HCT116 (cell line): ENCODE measurements at regions not wholly inside any gene's neighbourhood (a gene's known extent, or its start where the extent isn't known, plus 50 kb on each side); places are given as distances from the start of the nearest gene placed in this dataset.

Source experiments
- ATAC-seq: fragments of 200-7000 bp; cut with Tn5 transposase; 2 replicates; pipeline ENCODE4 v1.9.1; 2020; ENCODE audit warnings: mild to moderate bottlenecking, moderate library complexity
- BruUV-seq: library from RNA; stranded (reverse); fragments of 400-500 nt; replicated peaks from 2 replicates; lab custom pipeline; 2021; lab: Mats Ljungman, UMichigan
- CTCF ChIA-PET: fragments of 300-600 bp; sonication (Branson Sonifier 250); formaldehyde crosslinking; loops from one replicate; lab custom pipeline; 2021; ENCODE audit warnings: antibody characterized with exemption; lab: Charles Lee
- POLR2A ChIA-PET: fragments of 300-600, 350-600 bp; sonication (Branson Sonifier 250); formaldehyde crosslinking; loops from one replicate; lab custom pipeline; 2021; ENCODE audit warnings: antibody characterized with exemption; lab: Charles Lee
- RAD21 ChIA-PET, 2 experiments: fragments of 300-600 bp; sonication (Branson Sonifier 250); formaldehyde crosslinking; loops; one replicate each; lab custom pipeline; 2023; ENCODE audit warnings: low total read pairs in 2 of 2; ENCODE audit not compliant: uncharacterized antibody in 2 of 2, unreplicated experiment in 2 of 2, low non-redundant PET in 1 of 2; lab: Charles Lee
- DNase-seq: peaks from one replicate; pipeline ENCODE4 v3.0.0-alpha.2; 2010; ENCODE audit warnings: low read depth, low spot score
- H2AFZ ChIP-seq: fragments of 200-600 bp; shearing (Covaris generic), sonication (generic); 2 replicates; pipeline ENCODE4 v1.6.1; 2017; ENCODE audit warnings: low read depth, mixed run types, mixed read lengths, antibody characterized with exemption, low read length; ENCODE audit not compliant: poor library complexity, severe bottlenecking
- H3K27ac ChIP-seq: 2 replicates; pipeline ENCODE4 v1.5.1; 2012; ENCODE audit warnings: low read depth, low read length
- H3K27me3 ChIP-seq: fragments of 200-600 bp; sonication (generic); 2 replicates; pipeline ENCODE4 v1.6.1; 2016; ENCODE audit warnings: mixed run types, low read length, mixed read lengths; ENCODE audit not compliant: insufficient read depth
- H3K36me3 ChIP-seq, 2 experiments: fragments of 200-500 bp in 1 of 2; fragments of 200-600 bp in 1 of 2; sonication (Bioruptor generic) in 1 of 2; sonication (generic) in 1 of 2; 2 replicates each; pipeline versions ENCODE4 v1.5.1 to v1.6.1; 2014 to 2016; ENCODE audit warnings: low read length in 2 of 2, inconsistent platforms in 1 of 2, mixed read lengths in 1 of 2, mixed run types in 1 of 2; ENCODE audit not compliant: insufficient read depth in 2 of 2, control insufficient read depth in 1 of 2
- H3K4me1 ChIP-seq, 2 experiments: fragments of 200-600 bp in 1 of 2; sonication (generic) in 1 of 2; 2 replicates each; pipeline versions ENCODE4 v1.5.1 to v1.6.1; 2012 to 2017; ENCODE audit warnings: low read length in 2 of 2, inconsistent platforms in 1 of 2, mild to moderate bottlenecking in 1 of 2, mixed read lengths in 1 of 2, mixed run types in 1 of 2, moderate library complexity in 1 of 2; ENCODE audit not compliant: insufficient read depth in 2 of 2, control insufficient read depth in 1 of 2
- H3K4me2 ChIP-seq: fragments of 200-600 bp; sonication (generic); 2 replicates; pipeline ENCODE4 v1.6.1; 2017; ENCODE audit warnings: mixed run types, low read length, mixed read lengths
- H3K4me3 ChIP-seq, 2 experiments: fragments of 200-600 bp in 1 of 2; sonication (generic) in 1 of 2; replicated peaks in 1 of 2; 2 replicates each; pipeline ENCODE4 v1.5.1; 2011 to 2016; ENCODE audit warnings: low read length in 2 of 2, control low read depth in 1 of 2, low read depth in 1 of 2, mild to moderate bottlenecking in 1 of 2, mixed read lengths in 1 of 2, mixed run types in 1 of 2
- H3K79me2 ChIP-seq: fragments of 200-600 bp; sonication (generic); 2 replicates; pipeline ENCODE4 v1.6.1; 2017; ENCODE audit warnings: mild to moderate bottlenecking, mixed run types, low read length, moderate library complexity, mixed read lengths; ENCODE audit not compliant: insufficient read depth
- H3K9ac ChIP-seq: fragments of 200-600 bp; sonication (generic); 2 replicates; pipeline ENCODE4 v1.6.1; 2016; ENCODE audit warnings: low read length, mixed read lengths
- H3K9me2 ChIP-seq: fragments of 200-600 bp; sonication (generic), shearing (Covaris generic); 2 replicates; pipeline ENCODE4 v1.6.1; 2017; ENCODE audit warnings: mixed run types, mild to moderate bottlenecking, moderate library complexity; ENCODE audit not compliant: insufficient read depth
- H3K9me3 ChIP-seq, 2 experiments: fragments of 200-500 bp in 1 of 2; fragments of 200-600 bp in 1 of 2; sonication (Bioruptor generic) in 1 of 2; sonication (generic) in 1 of 2; 2 replicates each; pipeline ENCODE4 v1.6.1; 2014 to 2017; ENCODE audit warnings: low read length in 2 of 2, mixed read lengths in 2 of 2, inconsistent platforms in 1 of 2, low read depth in 1 of 2, mild to moderate bottlenecking in 1 of 2, mixed run types in 1 of 2, moderate library complexity in 1 of 2; ENCODE audit not compliant: control insufficient read depth in 1 of 2, insufficient read depth in 1 of 2
- H4K20me1 ChIP-seq: fragments of 200-600 bp; sonication (generic), shearing (Covaris generic); 2 replicates; pipeline ENCODE4 v1.6.1; 2017; ENCODE audit warnings: mixed run types, mild to moderate bottlenecking, moderate library complexity; ENCODE audit not compliant: insufficient read depth
- CBX3 ChIP-seq: IDR thresholded peaks from 2 replicates; pipeline ENCODE4 v1.6.1; 2012; ENCODE audit warnings: low read depth
- CEBPB ChIP-seq: IDR thresholded peaks from 2 replicates; pipeline ENCODE4 v1.6.1; 2012; ENCODE audit warnings: low read depth
- EZH2phosphoT487 ChIP-seq: fragments of 200-600 bp; IDR thresholded peaks from 2 replicates; pipeline ENCODE4 v1.6.1; 2018; ENCODE audit warnings: antibody characterized with exemption, borderline replicate concordance
- JUND ChIP-seq: IDR thresholded peaks from 2 replicates; pipeline ENCODE4 v1.6.1; 2012
- REST ChIP-seq: IDR thresholded peaks from 2 replicates; pipeline ENCODE4 v1.6.1; 2012; ENCODE audit warnings: low read depth
- SP1 ChIP-seq: IDR thresholded peaks from 2 replicates; pipeline ENCODE4 v1.6.1; 2012; ENCODE audit warnings: low read depth
- SRF ChIP-seq: IDR thresholded peaks from 2 replicates; pipeline ENCODE4 v1.6.1; 2012; ENCODE audit warnings: low read depth
- YY1 ChIP-seq: IDR thresholded peaks from 2 replicates; pipeline ENCODE4 v1.6.1; 2011; ENCODE audit warnings: low read length, low read depth, moderate library complexity, mild to moderate bottlenecking; ENCODE audit not compliant: insufficient replicate concordance; ENCODE audit errors: extremely low read depth
- intact Hi-C: fragments of 100-400 bp; cut with micrococcal nuclease; formaldehyde crosslinking; loops from 2 replicates; pipeline ENCODE4 v1.10.0; 2022

DNA sequence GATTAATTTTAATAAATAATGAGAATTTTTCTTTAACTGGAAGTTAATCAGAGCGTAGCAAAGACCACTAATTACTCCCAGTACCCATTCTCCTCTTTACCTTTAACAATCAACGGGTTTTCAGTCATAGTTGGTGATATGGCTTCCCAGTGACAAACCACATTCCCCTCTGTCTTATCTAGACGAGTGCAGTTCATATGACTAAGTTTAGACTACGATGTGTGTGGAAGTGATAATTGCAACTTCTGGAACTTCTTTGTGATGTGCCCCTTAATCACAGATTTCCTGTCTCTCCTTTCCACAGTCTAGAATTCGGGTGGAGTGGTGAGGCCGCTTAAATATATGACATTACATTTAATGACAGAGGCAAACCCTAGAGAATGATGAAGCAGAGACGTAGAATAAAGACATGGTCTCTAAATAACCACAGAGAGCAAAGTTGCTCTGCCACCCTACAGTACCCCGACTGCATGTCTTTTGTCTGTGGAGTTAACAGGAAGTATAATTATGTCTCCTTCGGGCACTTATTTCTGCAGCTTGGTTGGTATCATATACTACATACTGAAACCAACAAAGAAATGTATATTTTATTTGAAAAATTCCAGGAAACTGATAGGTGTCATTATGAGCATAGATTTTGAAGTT lies 693.3 kb upstream of the CDH7 start:
- Histone ChIP-seq H3K4me1 (no peaks in the 10 kb centered on the region), H3K79me2 (no peaks in the 10 kb centered on the region), H3K27ac (no peak overlapping the region), H2AFZ (no peak overlapping the region), H3K9ac (no peak overlapping the region), H3K9me3 (peaks cover 6 to 16% of the 10 kb centered on the region in 2 experiments; a peak in 2 of 4 replicates), H3K27me3 (no peaks in the 10 kb centered on the region), H3K36me3 (no peaks in the 10 kb centered on the region), H3K9me2 (no peaks in the 10 kb centered on the region), H4K20me1 (no peaks in the 10 kb centered on the region), H3K4me2 (no peak overlapping the region), H3K4me3 (no peak overlapping the region)
- ChIA-PET POLR2A (no interaction called here), RAD21 (no interaction called here), CTCF (no interaction called here)
- ATAC-seq (no peak), DNase-seq (no peak)
- TF ChIP-seq YY1 (no peak), REST (no peak), SP1 (no peak), SRF (no peak), JUND (no peak), EZH2phosphoT487 (no peak), CBX3 (no peak), CEBPB (no peak)
- no TSS peak for BruUV-seq
- intact Hi-C loops = no loop called here
